MM.1S (cell line): ENCODE measurements at regions not wholly inside any gene's neighbourhood (a gene's known extent, or its start where the extent isn't known, plus 50 kb on each side); places are given as distances from the start of the nearest gene placed in this dataset.

Experiments used
- DNase-seq: peaks from one replicate; pipeline ENCODE4 v3.0.0-alpha.2; 2015
- H2AFZ ChIP-seq: fragments of 300-600 bp; sonication (generic); 2 replicates; pipeline ENCODE4 v1.6.0; 2016; ENCODE audit warnings: antibody characterized with exemption, low read length
- H3F3A ChIP-seq: fragments of 300-600 bp; sonication (generic); 2 replicates; pipeline ENCODE4 v1.6.1; 2016; ENCODE audit warnings: mild to moderate bottlenecking, antibody characterized with exemption, low read length, moderate library complexity, mixed read lengths; ENCODE audit not compliant: insufficient read depth
- H3K27ac ChIP-seq: fragments of 300-600 bp; sonication (generic); 2 replicates; pipeline ENCODE4 v1.5.1; 2016; ENCODE audit warnings: mild to moderate bottlenecking, low read length
- H3K27me3 ChIP-seq: fragments of 300-600 bp; sonication (generic); replicated peaks from 2 replicates; pipeline ENCODE4 v1.6.0; 2016; ENCODE audit warnings: low read length; ENCODE audit not compliant: insufficient read depth
- H3K36me3 ChIP-seq: fragments of 300-600 bp; sonication (generic); replicated peaks from 2 replicates; pipeline ENCODE4 v1.6.1; 2016; ENCODE audit warnings: mild to moderate bottlenecking, low read length, mixed read lengths; ENCODE audit not compliant: insufficient read depth
- H3K4me1 ChIP-seq: fragments of 300-600 bp; sonication (generic); 2 replicates; pipeline ENCODE4 v1.6.1; 2016; ENCODE audit warnings: low read length, mixed read lengths
- H3K4me2 ChIP-seq: fragments of 300-600 bp; sonication (generic); 2 replicates; pipeline ENCODE4 v1.6.0; 2016; ENCODE audit warnings: low read depth, low read length
- H3K4me3 ChIP-seq: fragments of 300-600 bp; sonication (generic); 2 replicates; pipeline ENCODE4 v1.5.1; 2016; ENCODE audit warnings: low read length, mixed read lengths
- H3K79me2 ChIP-seq: fragments of 300-600 bp; sonication (generic); 2 replicates; pipeline ENCODE4 v1.6.1; 2016; ENCODE audit warnings: mixed run types, low read length, mixed read lengths
- H3K9ac ChIP-seq: fragments of 300-600 bp; sonication (generic); 2 replicates; pipeline ENCODE4 v1.6.1; 2016; ENCODE audit warnings: low read length, mixed read lengths
- H3K9me2 ChIP-seq: fragments of 300-600 bp; sonication (generic); replicated peaks from 2 replicates; pipeline ENCODE4 v1.6.1; 2016; ENCODE audit warnings: mild to moderate bottlenecking, low read length, mixed read lengths; ENCODE audit not compliant: insufficient read depth
- H3K9me3 ChIP-seq: fragments of 300-600 bp; sonication (generic); replicated peaks from 2 replicates; pipeline ENCODE4 v1.6.1; 2016; ENCODE audit warnings: mild to moderate bottlenecking, low read length, mixed read lengths; ENCODE audit not compliant: insufficient read depth
- H4K20me1 ChIP-seq: fragments of 300-600 bp; sonication (generic); 2 replicates; pipeline ENCODE4 v1.6.1; 2016; ENCODE audit warnings: mild to moderate bottlenecking, low read length, moderate library complexity, mixed read lengths; ENCODE audit not compliant: insufficient read depth
- EZH2 ChIP-seq: fragments of 300-600 bp; sonication (generic); optimal IDR thresholded peaks from 2 replicates; pipeline ENCODE3; 2017; ENCODE audit warnings: low read depth, mild to moderate bottlenecking, antibody characterized with exemption, low read length, mixed read lengths
- EZH2phosphoT487 ChIP-seq: fragments of 300-600 bp; sonication (generic); IDR thresholded peaks from 2 replicates; pipeline ENCODE4 v1.6.1; 2018; ENCODE audit warnings: antibody characterized with exemption, low read length
- TF ChIP-seq, protein P1 (sequence below): fragments of 300-600 bp; sonication (generic); IDR thresholded peaks from 2 replicates; pipeline ENCODE4 v1.5.1; 2016; ENCODE audit warnings: antibody characterized with exemption, low read length, mixed read lengths

DNA sequence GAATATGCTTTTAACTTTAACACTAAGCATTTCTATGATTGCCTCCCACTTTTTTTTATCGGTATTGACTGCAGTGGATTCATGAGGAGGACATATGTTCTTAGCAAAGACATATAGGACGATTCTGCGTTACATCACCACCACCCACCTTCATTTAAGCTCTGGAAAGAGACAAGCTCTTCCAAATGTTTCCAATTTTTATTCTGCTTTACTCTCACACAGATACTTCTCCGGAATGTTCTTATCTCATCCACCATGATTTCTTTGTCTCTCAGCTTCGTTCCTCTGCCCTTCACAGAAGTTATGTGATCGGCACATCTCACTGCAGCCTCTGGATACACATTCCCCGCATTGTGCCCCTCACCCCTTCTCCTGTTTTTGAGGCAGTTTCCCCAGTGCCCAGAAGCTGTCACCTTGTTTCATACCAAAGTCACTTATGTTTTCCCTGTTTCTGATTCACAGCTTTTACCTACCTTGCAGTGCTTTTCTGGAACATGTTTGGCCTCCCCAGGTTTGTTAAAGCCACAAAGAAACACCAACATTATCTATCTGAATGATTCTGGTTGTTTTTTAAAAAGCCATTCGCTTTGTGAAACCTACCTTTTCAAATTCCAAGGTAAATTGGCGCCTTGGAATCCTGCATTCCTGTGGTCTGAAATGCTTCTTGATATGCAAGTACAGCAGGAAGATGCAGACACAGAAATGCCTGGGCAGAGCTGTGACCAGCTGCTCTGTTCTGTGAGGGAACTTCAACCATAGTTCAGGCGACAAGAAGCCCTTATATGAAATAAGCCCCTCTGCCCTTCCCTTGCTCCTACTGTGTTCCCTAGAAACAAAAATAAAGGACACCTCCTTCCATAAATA, 1020.2 kb downstream of the TTLL7 start:
- H3K27me3 ChIP-seq, result no peaks in the 10 kb centered on the region
- H3K79me2 ChIP-seq, result no peaks in the 10 kb centered on the region
- H3F3A ChIP-seq, result peaks cover 10% of the 10 kb centered on the region
- peaks cover 10% of the 10 kb centered on the region for H3K4me1 ChIP-seq
- H3K27ac ChIP-seq, result no peak overlapping the region
- no peak for DNase-seq
- no peaks in the 10 kb centered on the region for H3K9me2 ChIP-seq
- no peak overlapping the region for H2AFZ ChIP-seq
- TF ChIP-seq, protein P1, sequence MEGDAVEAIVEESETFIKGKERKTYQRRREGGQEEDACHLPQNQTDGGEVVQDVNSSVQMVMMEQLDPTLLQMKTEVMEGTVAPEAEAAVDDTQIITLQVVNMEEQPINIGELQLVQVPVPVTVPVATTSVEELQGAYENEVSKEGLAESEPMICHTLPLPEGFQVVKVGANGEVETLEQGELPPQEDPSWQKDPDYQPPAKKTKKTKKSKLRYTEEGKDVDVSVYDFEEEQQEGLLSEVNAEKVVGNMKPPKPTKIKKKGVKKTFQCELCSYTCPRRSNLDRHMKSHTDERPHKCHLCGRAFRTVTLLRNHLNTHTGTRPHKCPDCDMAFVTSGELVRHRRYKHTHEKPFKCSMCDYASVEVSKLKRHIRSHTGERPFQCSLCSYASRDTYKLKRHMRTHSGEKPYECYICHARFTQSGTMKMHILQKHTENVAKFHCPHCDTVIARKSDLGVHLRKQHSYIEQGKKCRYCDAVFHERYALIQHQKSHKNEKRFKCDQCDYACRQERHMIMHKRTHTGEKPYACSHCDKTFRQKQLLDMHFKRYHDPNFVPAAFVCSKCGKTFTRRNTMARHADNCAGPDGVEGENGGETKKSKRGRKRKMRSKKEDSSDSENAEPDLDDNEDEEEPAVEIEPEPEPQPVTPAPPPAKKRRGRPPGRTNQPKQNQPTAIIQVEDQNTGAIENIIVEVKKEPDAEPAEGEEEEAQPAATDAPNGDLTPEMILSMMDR, result no peak
- TF ChIP-seq EZH2 (no peak), EZH2phosphoT487 (no peak)
- no peaks in the 10 kb centered on the region for H3K36me3 ChIP-seq
- no peaks in the 10 kb centered on the region for H3K9me3 ChIP-seq
- no peak overlapping the region for H3K4me3 ChIP-seq
- H4K20me1 ChIP-seq, result no peaks in the 10 kb centered on the region
- peak overlapping the region; percentile 54; the same call in 1 of the 2 replicates for H3K4me2 ChIP-seq
- no peak overlapping the region for H3K9ac ChIP-seq

DNA sequence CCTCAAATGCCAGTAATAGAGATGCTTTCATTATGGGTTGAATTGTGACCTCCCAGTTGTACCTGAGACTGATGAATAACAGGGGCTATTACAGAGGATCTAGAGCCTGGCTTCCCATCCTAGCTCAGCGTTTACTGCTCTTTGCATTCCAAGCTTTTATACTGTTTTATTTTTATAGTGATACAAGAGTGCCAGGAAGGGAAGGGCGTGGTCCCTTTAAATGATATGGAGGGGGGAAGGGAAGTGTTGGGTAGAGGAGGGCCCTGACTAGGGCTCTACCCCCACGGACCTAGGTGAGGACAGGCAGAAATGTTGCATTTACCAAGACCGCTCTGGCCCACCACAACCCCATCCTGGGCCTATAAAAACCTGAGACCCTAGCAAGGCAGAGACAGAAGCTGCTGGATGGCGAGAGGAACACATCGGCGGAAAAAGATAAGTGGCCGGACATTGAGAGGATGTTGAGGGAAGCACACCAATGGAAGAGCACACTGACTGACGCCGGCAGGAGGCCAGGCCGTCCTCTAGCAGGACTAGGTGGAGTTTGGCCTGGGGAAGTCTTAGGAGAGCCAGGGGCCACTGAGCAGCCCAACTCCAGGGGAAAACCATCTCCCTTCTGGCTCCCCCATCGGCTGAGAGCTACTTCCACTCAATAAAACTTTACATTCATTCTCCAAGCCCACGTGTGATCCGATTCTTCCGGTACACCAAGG, 1025.9 kb downstream of the TTLL7 start:
- no peak for TF ChIP-seq EZH2phosphoT487
- no peak for TF ChIP-seq EZH2
- TF ChIP-seq, protein P1, result no peak
- no peaks in the 10 kb centered on the region for H3K79me2 ChIP-seq
- no peaks in the 10 kb centered on the region for H3K27me3 ChIP-seq
- no peak overlapping the region for H3K4me2 ChIP-seq
- H4K20me1 ChIP-seq, result no peaks in the 10 kb centered on the region
- H3K9me2 ChIP-seq, result no peaks in the 10 kb centered on the region
- no peak overlapping the region for H3K4me3 ChIP-seq
- H3K9me3 ChIP-seq, result no peaks in the 10 kb centered on the region
- no peak overlapping the region for H3K9ac ChIP-seq
- no peaks in the 10 kb centered on the region for H3F3A ChIP-seq
- no peak overlapping the region for H3K27ac ChIP-seq
- H3K4me1 ChIP-seq, result no peaks in the 10 kb centered on the region
- DNase-seq, result no peak
- no peak overlapping the region for H2AFZ ChIP-seq
- no peaks in the 10 kb centered on the region for H3K36me3 ChIP-seq

DNA sequence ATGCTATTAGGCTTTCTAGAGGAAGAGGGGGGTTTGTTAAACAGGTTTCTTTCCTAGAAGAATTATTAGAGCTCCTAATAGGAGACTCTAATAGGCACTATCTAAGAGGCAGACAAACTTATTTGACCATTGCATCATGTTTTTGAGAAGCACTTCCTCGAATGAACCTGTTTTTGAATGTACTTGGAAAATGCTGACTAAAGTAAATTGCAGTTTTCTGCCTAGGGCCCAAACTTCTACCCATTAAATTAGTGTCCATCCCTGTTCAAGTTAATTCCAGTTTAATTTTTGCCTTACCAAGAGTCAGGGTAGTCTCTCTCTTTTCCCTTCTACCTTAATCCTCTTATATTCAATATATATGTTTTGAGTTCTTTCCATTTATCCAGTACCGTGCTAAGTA, 1029.6 kb downstream of the TTLL7 start:
- TF ChIP-seq EZH2phosphoT487 (no peak), EZH2 (no peak)
- TF ChIP-seq, protein P1, result no peak
- Histone ChIP-seq H3K27ac (no peak overlapping the region), H3K9me2 (no peaks in the 10 kb centered on the region), H3K9ac (no peak overlapping the region), H3K9me3 (no peaks in the 10 kb centered on the region), H3K27me3 (no peaks in the 10 kb centered on the region), H3K79me2 (no peaks in the 10 kb centered on the region), H4K20me1 (no peaks in the 10 kb centered on the region), H3K4me3 (no peak overlapping the region), H2AFZ (no peak overlapping the region), H3K4me1 (no peaks in the 10 kb centered on the region), H3K4me2 (no peak overlapping the region), H3K36me3 (no peaks in the 10 kb centered on the region), H3F3A (no peaks in the 10 kb centered on the region)
- no peak for DNase-seq
